ENCODE measurements at regions not wholly inside any gene's neighbourhood (a gene's known extent, or its start where the extent isn't known, plus 50 kb on each side); places are given as distances from the start of the nearest gene placed in this dataset.

- H3K27ac ChIP-seq (ENCODE audit: extremely low read length, insufficient read depth, low read length), result no peak overlapping the region
- H3K36me3 ChIP-seq (replicated peaks in 1 of 2; ENCODE audit: control insufficient read depth in 1 of 2, insufficient read depth in 2 of 2, low read length in 2 of 2), result no peaks in the 10 kb centered on the region
- ChIA-PET CTCF (ENCODE audit: low intra/inter-chr PET ratio, low total read pairs) (no interaction called here), POLR2A (no interaction called here)
- H3K4me2 ChIP-seq (ENCODE audit: low read depth, low read length), result no peak overlapping the region
- no peaks in the 10 kb centered on the region for H3K4me1 ChIP-seq (ENCODE audit: insufficient read depth, low read length)
- no peaks in the 10 kb centered on the region; a peak in 1 of 5 replicates for H3K27me3 ChIP-seq (ENCODE audit: control insufficient read depth in 1 of 2, insufficient read depth in 2 of 2, low read length in 2 of 2)
- in situ Hi-C loops (cut with HindIII; ENCODE audit: extremely low pct_ligation_motif_present, low pct_unique_long_range_greater_than_20kb) (no loop called here), intact Hi-C loops (cut with micrococcal nuclease; ENCODE audit: unreplicated experiment) (no loop called here)
- no peak overlapping the region for H3K4me3 ChIP-seq (replicated peaks in 1 of 3; ENCODE audit: insufficient read depth in 1 of 3, low read depth in 2 of 3, low read length in 3 of 3)
- TF ChIP-seq EP300 (IDR thresholded peaks at IDR 0.05; ENCODE audit: low read depth in 2 of 2, low read length in 2 of 2) (no peak), EP300 (CRISPR knock-in tag; IDR thresholded peaks at IDR 0.05; ENCODE audit: borderline replicate concordance) (no peak), HDAC1 (CRISPR knock-in tag; IDR thresholded peaks at IDR 0.05) (no peak), XBP1 (CRISPR knock-in tag; IDR thresholded peaks at IDR 0.05) (no peak), HDAC2 (CRISPR knock-in tag; IDR thresholded peaks at IDR 0.05) (no peak), TAF1 (CRISPR knock-in tag; IDR thresholded peaks at IDR 0.05) (no peak), MEF2D (CRISPR knock-in tag; IDR thresholded peaks at IDR 0.05) (no peak), ZNF468 (CRISPR knock-in tag; IDR thresholded peaks at IDR 0.05) (no peak)
- H3K9me3 ChIP-seq (ENCODE audit: low read length), result no peaks in the 10 kb centered on the region
- no peaks in the 10 kb centered on the region for H4K20me1 ChIP-seq (ENCODE audit: insufficient read depth, low read length)
- no TSS peak for BruUV-seq (replicated peaks)
- DNase-seq (ENCODE audit: low spot score) (no peak), ATAC-seq (peak; percentile 54), FAIRE-seq (no peak)
- 90% methylated on average over 5 of the region's 21 CpGs for WGBS (ENCODE audit: low lambda C conversion rate)
- no peak overlapping the region for H3K9ac ChIP-seq (ENCODE audit: insufficient read depth, low read depth, low read length)
- no peaks in the 10 kb centered on the region for H3K79me2 ChIP-seq (ENCODE audit: insufficient read depth, low read length)
- no peak overlapping the region for H2AFZ ChIP-seq (ENCODE audit: low read length)
These were observed 246.2 kb upstream of the PPP2R2D start for GRCh38 chr10:131654471-131655087.

- Histone ChIP-seq H3K9me3 (ENCODE audit: low read length) (no peaks in the 10 kb centered on the region), H4K20me1 (ENCODE audit: insufficient read depth, low read length) (no peaks in the 10 kb centered on the region), H2AFZ (ENCODE audit: low read length) (no peak overlapping the region), H3K4me3 (replicated peaks in 1 of 3; ENCODE audit: insufficient read depth in 1 of 3, low read depth in 2 of 3, low read length in 3 of 3) (no peak overlapping the region), H3K36me3 (replicated peaks in 1 of 2; ENCODE audit: control insufficient read depth in 1 of 2, insufficient read depth in 2 of 2, low read length in 2 of 2) (no peaks in the 10 kb centered on the region), H3K79me2 (ENCODE audit: insufficient read depth, low read length) (no peaks in the 10 kb centered on the region), H3K27ac (ENCODE audit: extremely low read length, insufficient read depth, low read length) (no peak overlapping the region), H3K27me3 (ENCODE audit: control insufficient read depth in 1 of 2, insufficient read depth in 2 of 2, low read length in 2 of 2) (peaks cover 0 to 3% of the 10 kb centered on the region in 2 experiments; a peak in 1 of 5 replicates), H3K4me2 (ENCODE audit: low read depth, low read length) (no peak overlapping the region), H3K9ac (ENCODE audit: insufficient read depth, low read depth, low read length) (no peak overlapping the region), H3K4me1 (ENCODE audit: insufficient read depth, low read length) (no peaks in the 10 kb centered on the region)
- DNase-seq (ENCODE audit: low spot score) (no peak), ATAC-seq (peak; percentile 50), FAIRE-seq (no peak)
- in situ Hi-C loops (cut with HindIII; ENCODE audit: extremely low pct_ligation_motif_present, low pct_unique_long_range_greater_than_20kb) (no loop called here), intact Hi-C loops (cut with micrococcal nuclease; ENCODE audit: unreplicated experiment) (no loop called here)
- no TSS peak for BruUV-seq (replicated peaks)
- CTCF ChIA-PET (ENCODE audit: low intra/inter-chr PET ratio, low total read pairs), result no interaction called here
- WGBS (ENCODE audit: low lambda C conversion rate), result 51% methylated on average over 9 of the region's 16 CpGs
- POLR2A ChIA-PET, result no interaction called here
- TF ChIP-seq NR2F1 (CRISPR knock-in tag; IDR thresholded peaks at IDR 0.05) (peak; percentile 78 to 79), PAXIP1 (CRISPR knock-in tag; conservative IDR thresholded peaks at IDR 0.05) (no peak), MTF2 (CRISPR knock-in tag; IDR thresholded peaks at IDR 0.05; ENCODE audit: borderline replicate concordance) (no peak), ZNF792 (CRISPR knock-in tag; IDR thresholded peaks at IDR 0.05) (no peak), TFAP4 (IDR thresholded peaks at IDR 0.05; ENCODE audit: borderline replicate concordance, low read depth) (peak; percentile 68; the same call in 1 of the 2 replicates), ESRRA (CRISPR knock-in tag; IDR thresholded peaks at IDR 0.05; ENCODE audit: low read depth) (0 out of 2 replicates have a peak, but pooled peaks have one; percentile 46), SIN3B (IDR thresholded peaks at IDR 0.05; ENCODE audit: low read length) (no peak)
These were observed 245.5 kb upstream of the PPP2R2D start for GRCh38 chr10:131655101-131655849.
